ENCODE measurements at regions not wholly inside any gene's neighbourhood (a gene's known extent, or its start where the extent isn't known, plus 50 kb on each side); places are given as distances from the start of the nearest gene placed in this dataset.

- Mint-ChIP-seq H3K27ac (ENCODE audit: unreplicated experiment) (no peak overlapping the region), H3K9me3 (ENCODE audit: unreplicated experiment) (no peaks in the 10 kb centered on the region), H3K4me3 (ENCODE audit: unreplicated experiment) (no peak overlapping the region), H3K4me1 (ENCODE audit: low read depth, unreplicated experiment) (no peaks in the 10 kb centered on the region), H3K27me3 (ENCODE audit: insufficient read depth, unreplicated experiment) (no peaks in the 10 kb centered on the region), H3K36me3 (ENCODE audit: insufficient read depth, unreplicated experiment) (no peaks in the 10 kb centered on the region)
- Histone ChIP-seq H3K4me1 (no peaks in the 10 kb centered on the region), H3K27me3 (replicated peaks; ENCODE audit: control insufficient read depth, insufficient read depth, low read length) (no peaks in the 10 kb centered on the region), H3K4me3 (ENCODE audit: low read depth, low read length) (no peak overlapping the region), H3K9me3 (no peaks in the 10 kb centered on the region), H3K36me3 (ENCODE audit: control insufficient read depth, insufficient read depth, low read length) (no peaks in the 10 kb centered on the region)
- POLR2A ChIA-PET: no interaction called here
- BruUV-seq (replicated peaks): no TSS peak
- TF ChIP-seq CTCF (IDR thresholded peaks at IDR 0.05; ENCODE audit: insufficient read depth in 1 of 2, low read depth in 1 of 2, low read length in 1 of 2, severe bottlenecking in 1 of 2, unreplicated experiment in 1 of 2): no peak
- DNase-seq: no peak
- CTCF ChIA-PET: no interaction called here
- intact Hi-C loops (cut with micrococcal nuclease; ENCODE audit: unreplicated experiment): no loop called here
Measured at GRCh38 chr6:77183447-77183846, 279.8 kb downstream of the HTR1B start.

- POLR2A ChIA-PET: no interaction called here
- BruUV-seq (replicated peaks): no TSS peak
Measured at GRCh38 chr6:77181749-77182148, 281.5 kb downstream of the HTR1B start.

GRCh38 chr6:77180326-77180725 is 283.0 kb downstream of the HTR1B start:
- Mint-ChIP-seq H3K27ac (ENCODE audit: unreplicated experiment) (no peak overlapping the region), H3K27me3 (ENCODE audit: insufficient read depth, unreplicated experiment) (no peaks in the 10 kb centered on the region), H3K4me3 (ENCODE audit: unreplicated experiment) (no peak overlapping the region), H3K36me3 (ENCODE audit: insufficient read depth, unreplicated experiment) (no peaks in the 10 kb centered on the region), H3K9me3 (ENCODE audit: unreplicated experiment) (no peaks in the 10 kb centered on the region), H3K4me1 (ENCODE audit: low read depth, unreplicated experiment) (no peaks in the 10 kb centered on the region)
- Histone ChIP-seq H3K27me3 (replicated peaks; ENCODE audit: control insufficient read depth, insufficient read depth, low read length) (no peaks in the 10 kb centered on the region), H3K4me3 (ENCODE audit: low read depth, low read length) (no peak overlapping the region), H3K9me3 (no peaks in the 10 kb centered on the region), H3K4me1 (no peaks in the 10 kb centered on the region), H3K36me3 (ENCODE audit: control insufficient read depth, insufficient read depth, low read length) (no peaks in the 10 kb centered on the region)
- no peak for DNase-seq
- ChIA-PET POLR2A (no interaction called here), CTCF (no interaction called here)
- intact Hi-C loops (cut with micrococcal nuclease; ENCODE audit: unreplicated experiment): no loop called here
- no TSS peak for BruUV-seq (replicated peaks)
- no peak for TF ChIP-seq CTCF (IDR thresholded peaks at IDR 0.05; ENCODE audit: insufficient read depth in 1 of 2, low read depth in 1 of 2, low read length in 1 of 2, severe bottlenecking in 1 of 2, unreplicated experiment in 1 of 2)

More at GRCh38 chr6:77181749-77182148, 281.5 kb downstream of the HTR1B start:
- Histone ChIP-seq H3K4me1 (no peaks in the 10 kb centered on the region), H3K9me3 (no peaks in the 10 kb centered on the region), H3K27me3 (replicated peaks; ENCODE audit: control insufficient read depth, insufficient read depth, low read length) (no peaks in the 10 kb centered on the region), H3K36me3 (ENCODE audit: control insufficient read depth, insufficient read depth, low read length) (no peaks in the 10 kb centered on the region), H3K4me3 (ENCODE audit: low read depth, low read length) (no peak overlapping the region)
- H3K27ac Mint-ChIP-seq (ENCODE audit: unreplicated experiment): no peak overlapping the region
- no peaks in the 10 kb centered on the region for H3K36me3 Mint-ChIP-seq (ENCODE audit: insufficient read depth, unreplicated experiment)
- H3K27me3 Mint-ChIP-seq (ENCODE audit: insufficient read depth, unreplicated experiment): no peaks in the 10 kb centered on the region
- CTCF ChIA-PET: no interaction called here
- H3K9me3 Mint-ChIP-seq (ENCODE audit: unreplicated experiment): no peaks in the 10 kb centered on the region
- intact Hi-C loops (cut with micrococcal nuclease; ENCODE audit: unreplicated experiment): no loop called here
- H3K4me1 Mint-ChIP-seq (ENCODE audit: low read depth, unreplicated experiment): no peaks in the 10 kb centered on the region
- no peak for TF ChIP-seq CTCF (IDR thresholded peaks at IDR 0.05; ENCODE audit: insufficient read depth in 1 of 2, low read depth in 1 of 2, low read length in 1 of 2, severe bottlenecking in 1 of 2, unreplicated experiment in 1 of 2)
- DNase-seq: no peak
- no peak overlapping the region for H3K4me3 Mint-ChIP-seq (ENCODE audit: unreplicated experiment)
